Smooth muscle cell (in vitro differentiated cells): ENCODE measurements at regions not wholly inside any gene's neighbourhood (a gene's known extent, or its start where the extent isn't known, plus 50 kb on each side); places are given as distances from the start of the nearest gene placed in this dataset.
A peak's percentile ranks its signal among the peaks of the same experiment; 100 is the strongest.

ENCODE experiments used
- DNase-seq: peaks from one replicate; lab custom pipeline; 2025; ENCODE audit not compliant: unreplicated experiment; lab: John Stamatoyannopoulos, UW
- H2AFZ ChIP-seq: fragments of 200-600 bp; sonication (generic); 2 replicates; pipeline ENCODE4 v1.6.0; 2016; ENCODE audit warnings: antibody characterized with exemption, low read depth, mild to moderate bottlenecking
- H3F3A ChIP-seq: fragments of 200-600 bp; sonication (generic); 2 replicates; pipeline ENCODE4 v1.6.0; 2017; ENCODE audit warnings: antibody characterized with exemption, low read depth
- H3K27ac ChIP-seq: fragments of 200-600 bp; sonication (generic); 2 replicates; pipeline ENCODE4 v1.5.1; 2016; ENCODE audit warnings: low read depth, mild to moderate bottlenecking
- H3K27me3 ChIP-seq: fragments of 200-600 bp; sonication (generic); 2 replicates; pipeline ENCODE4 v1.6.1; 2016; ENCODE audit warnings: low read depth, mild to moderate bottlenecking
- H3K36me3 ChIP-seq: fragments of 200-600 bp; sonication (generic); 2 replicates; pipeline ENCODE4 v1.5.1; 2016; ENCODE audit warnings: low read depth
- H3K4me1 ChIP-seq: fragments of 200-600 bp; sonication (generic); 2 replicates; pipeline ENCODE4 v1.5.1; 2016; ENCODE audit warnings: low read depth
- H3K4me2 ChIP-seq: fragments of 200-600 bp; sonication (generic); 2 replicates; pipeline ENCODE4 v1.6.0; 2016; ENCODE audit warnings: mild to moderate bottlenecking
- H3K4me3 ChIP-seq: fragments of 200-600 bp; sonication (generic); 2 replicates; pipeline ENCODE4 v1.5.1; 2016; ENCODE audit warnings: mild to moderate bottlenecking
- H3K79me2 ChIP-seq: fragments of 200-600 bp; sonication (generic); 2 replicates; pipeline ENCODE4 v1.6.0; 2016; ENCODE audit warnings: low read depth, mild to moderate bottlenecking
- H3K9ac ChIP-seq: fragments of 200-600 bp; sonication (generic); 2 replicates; pipeline ENCODE4 v1.6.0; 2016; ENCODE audit warnings: low read depth
- H3K9me3 ChIP-seq: fragments of 200-600 bp; sonication (generic); replicated peaks from 2 replicates; pipeline ENCODE4 v1.5.1; 2016; ENCODE audit warnings: low read depth
- H4K20me1 ChIP-seq: fragments of 200-600 bp; sonication (generic); 2 replicates; pipeline ENCODE4 v1.6.0; 2016; ENCODE audit warnings: low read depth
- WGBS: methylation state at CpG from one replicate; pipeline ENCODE4 v1.1.7; 2016; ENCODE audit warnings: low lambda C conversion rate; 5-methylcytosine and 5-hydroxymethylcytosine counted together
- TF ChIP-seq, protein P1 (sequence below): fragments of 200-600 bp; sonication (generic); IDR thresholded peaks from 2 replicates; pipeline ENCODE4 v1.5.1; 2017; ENCODE audit warnings: borderline replicate concordance, mild to moderate bottlenecking, antibody characterized with exemption; ENCODE audit not compliant: insufficient read depth, poor library complexity, severe bottlenecking

DNA sequence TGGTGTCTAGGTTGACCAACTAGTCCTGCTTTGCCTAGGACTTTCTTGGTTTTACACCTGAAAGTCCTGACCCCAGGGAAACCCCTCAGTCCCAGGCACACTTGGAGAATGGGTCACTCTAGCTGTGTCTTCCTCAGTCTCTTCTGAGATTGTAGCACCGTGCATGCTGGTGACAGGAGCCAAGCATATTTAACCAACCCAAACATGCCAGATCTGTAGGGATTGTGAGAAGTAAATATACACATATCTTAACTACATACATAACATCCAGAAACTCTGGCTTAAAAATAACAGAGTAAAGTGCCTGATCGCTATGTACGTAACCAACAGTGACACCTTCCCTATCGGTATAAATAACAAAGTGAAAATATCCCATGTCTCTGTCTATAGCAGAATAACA is 158.1 kb downstream of the HAPSTR1 start:
- WGBS: 87% methylated on average over 4 of the region's 4 CpGs
- Histone ChIP-seq H3K27ac (no peak overlapping the region), H3K9ac (no peak overlapping the region), H3K36me3 (no peaks in the 10 kb centered on the region), H3K9me3 (no peaks in the 10 kb centered on the region), H2AFZ (no peak overlapping the region), H3K27me3 (peaks cover 6% of the 10 kb centered on the region), H3K4me3 (no peak overlapping the region), H3K79me2 (no peaks in the 10 kb centered on the region), H3F3A (no peaks in the 10 kb centered on the region), H4K20me1 (no peaks in the 10 kb centered on the region), H3K4me2 (no peak overlapping the region), H3K4me1 (no peaks in the 10 kb centered on the region)
- TF ChIP-seq, protein P1, sequence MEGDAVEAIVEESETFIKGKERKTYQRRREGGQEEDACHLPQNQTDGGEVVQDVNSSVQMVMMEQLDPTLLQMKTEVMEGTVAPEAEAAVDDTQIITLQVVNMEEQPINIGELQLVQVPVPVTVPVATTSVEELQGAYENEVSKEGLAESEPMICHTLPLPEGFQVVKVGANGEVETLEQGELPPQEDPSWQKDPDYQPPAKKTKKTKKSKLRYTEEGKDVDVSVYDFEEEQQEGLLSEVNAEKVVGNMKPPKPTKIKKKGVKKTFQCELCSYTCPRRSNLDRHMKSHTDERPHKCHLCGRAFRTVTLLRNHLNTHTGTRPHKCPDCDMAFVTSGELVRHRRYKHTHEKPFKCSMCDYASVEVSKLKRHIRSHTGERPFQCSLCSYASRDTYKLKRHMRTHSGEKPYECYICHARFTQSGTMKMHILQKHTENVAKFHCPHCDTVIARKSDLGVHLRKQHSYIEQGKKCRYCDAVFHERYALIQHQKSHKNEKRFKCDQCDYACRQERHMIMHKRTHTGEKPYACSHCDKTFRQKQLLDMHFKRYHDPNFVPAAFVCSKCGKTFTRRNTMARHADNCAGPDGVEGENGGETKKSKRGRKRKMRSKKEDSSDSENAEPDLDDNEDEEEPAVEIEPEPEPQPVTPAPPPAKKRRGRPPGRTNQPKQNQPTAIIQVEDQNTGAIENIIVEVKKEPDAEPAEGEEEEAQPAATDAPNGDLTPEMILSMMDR: no peak
- no peak for DNase-seq

DNA sequence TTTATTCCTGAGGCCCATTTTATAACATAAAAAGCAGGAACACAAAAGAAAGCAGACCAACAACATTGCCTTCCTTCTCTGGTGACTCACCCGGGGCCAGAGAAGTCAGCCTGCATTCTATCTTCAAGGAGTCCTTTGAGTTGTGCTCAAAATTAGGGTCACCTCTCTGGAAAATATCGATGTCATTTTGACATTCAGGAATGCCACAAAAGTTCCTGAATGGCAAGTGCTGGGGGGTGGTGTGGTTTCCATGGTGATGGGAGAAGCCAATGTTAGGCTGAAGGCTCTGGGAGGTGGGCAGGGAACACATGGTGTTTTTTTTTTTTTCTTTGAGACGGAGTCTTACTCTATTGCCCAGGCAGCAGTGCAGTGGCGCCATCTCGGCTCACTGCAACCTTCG is 159.6 kb downstream of the HAPSTR1 start:
- WGBS: 81% methylated on average over 6 of the region's 6 CpGs
- DNase-seq: no peak

DNA sequence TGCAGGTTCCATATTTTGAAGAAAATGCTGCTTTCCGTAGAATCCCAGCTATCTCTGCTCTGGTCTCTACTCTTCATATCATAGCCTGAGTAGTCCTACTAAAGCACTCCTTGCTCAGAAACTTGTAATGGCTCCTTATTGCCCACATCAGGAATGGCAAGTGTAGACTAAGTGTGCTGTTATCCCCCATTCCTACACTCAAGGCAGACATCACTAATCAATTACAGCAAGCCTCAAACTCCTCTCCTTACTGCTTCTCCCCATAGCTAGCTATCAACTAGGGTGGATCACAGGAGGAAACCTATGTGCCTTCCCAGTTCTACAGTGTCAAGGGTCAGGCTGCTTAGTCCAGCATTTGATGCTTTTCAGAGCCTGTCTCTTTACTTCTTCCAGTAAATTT is 163.4 kb downstream of the HAPSTR1 start:
- Histone ChIP-seq H3K9ac (no peak overlapping the region), H2AFZ (no peak overlapping the region), H3K4me3 (no peak overlapping the region), H3K4me1 (no peaks in the 10 kb centered on the region), H3F3A (no peaks in the 10 kb centered on the region), H3K27ac (no peak overlapping the region), H3K79me2 (no peaks in the 10 kb centered on the region), H3K27me3 (no peaks in the 10 kb centered on the region), H3K4me2 (no peak overlapping the region), H3K36me3 (no peaks in the 10 kb centered on the region), H4K20me1 (no peaks in the 10 kb centered on the region), H3K9me3 (no peaks in the 10 kb centered on the region)
- TF ChIP-seq, protein P1: no peak
- no peak for DNase-seq
- WGBS: 100% methylated on average over 1 of the region's 1 CpG

More for the DNA sequence above, 159.6 kb downstream of the HAPSTR1 start:
- Histone ChIP-seq H4K20me1 (no peaks in the 10 kb centered on the region), H3K36me3 (no peaks in the 10 kb centered on the region), H3K27ac (no peak overlapping the region), H3K4me1 (no peaks in the 10 kb centered on the region), H2AFZ (no peak overlapping the region), H3K27me3 (peaks cover 6% of the 10 kb centered on the region), H3K4me2 (no peak overlapping the region), H3K4me3 (no peak overlapping the region), H3K79me2 (no peaks in the 10 kb centered on the region), H3K9me3 (no peaks in the 10 kb centered on the region), H3K9ac (no peak overlapping the region), H3F3A (no peaks in the 10 kb centered on the region)
- TF ChIP-seq, protein P1: no peak

DNA sequence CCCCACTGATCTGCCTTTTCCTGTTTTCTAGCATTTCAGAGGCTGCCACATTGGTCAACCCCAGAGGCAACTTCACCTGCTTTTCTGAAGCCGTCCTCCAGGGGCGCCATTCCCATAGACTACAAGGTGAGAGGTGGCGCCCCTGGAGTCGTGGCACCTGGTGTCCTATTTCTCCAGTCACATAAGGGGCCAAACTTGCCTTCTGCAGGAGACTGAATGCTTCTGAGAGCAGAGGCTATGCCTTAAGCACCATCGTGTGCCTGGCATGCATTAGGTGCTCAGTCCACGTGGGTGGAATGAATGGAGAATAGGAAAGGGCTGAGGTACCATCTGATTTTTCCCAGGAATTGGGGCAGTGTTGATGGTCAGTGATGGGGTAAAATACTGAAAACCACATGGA is 164.8 kb downstream of the HAPSTR1 start:
- WGBS: 26% methylated on average over 6 of the region's 6 CpGs
- Histone ChIP-seq H3F3A (no peaks in the 10 kb centered on the region), H3K79me2 (no peaks in the 10 kb centered on the region), H3K4me3 (no peak overlapping the region), H3K27ac (no peak overlapping the region), H3K9me3 (no peaks in the 10 kb centered on the region), H3K4me1 (no peaks in the 10 kb centered on the region), H3K9ac (no peak overlapping the region), H4K20me1 (no peaks in the 10 kb centered on the region), H3K36me3 (no peaks in the 10 kb centered on the region), H3K27me3 (no peaks in the 10 kb centered on the region), H3K4me2 (no peak overlapping the region), H2AFZ (no peak overlapping the region)
- no peak for DNase-seq
- TF ChIP-seq, protein P1: peak; percentile 59
